Activated CD8-positive, alpha-beta memory T cell treated with anti-CD3 and anti-CD28 coated beads, Interleukin-2, amount 50 U/mL, for 1 hour (primary cell): ENCODE measurements at regions not wholly inside any gene's neighbourhood (a gene's known extent, or its start where the extent isn't known, plus 50 kb on each side); places are given as distances from the start of the nearest gene placed in this dataset.

Source experiments
- DNase-seq: peaks from one replicate; pipeline ENCODE4 v3.0.0-alpha.2; 2020; ENCODE audit errors: extremely low read depth

- no peak for DNase-seq
These were observed 65.0 kb upstream of the DISP3 start for GRCh38 chr1:11413986-11414391.

GRCh38 chr1:11414926-11415538, 63.9 kb upstream of the DISP3 start:
- DNase-seq = no peak

GRCh38 chr1:11417162-11417561, 61.8 kb upstream of the DISP3 start:
- DNase-seq = no peak

GRCh38 chr1:11418056-11418455, 60.9 kb upstream of the DISP3 start:
- no peak for DNase-seq

- no peak for DNase-seq
These were observed 57.5 kb upstream of the DISP3 start for GRCh38 chr1:11421443-11421842.

GRCh38 chr1:11422686-11423085, 56.3 kb upstream of the DISP3 start:
- DNase-seq = no peak

- no peak for DNase-seq
These were observed 52.3 kb upstream of the DISP3 start for GRCh38 chr1:11426617-11427016.

GRCh38 chr1:11428789-11429188, 50.2 kb upstream of the DISP3 start:
- DNase-seq = no peak
